T-helper 2 cell (primary cell): ENCODE measurements at regions not wholly inside any gene's neighbourhood (a gene's known extent, or its start where the extent isn't known, plus 50 kb on each side); places are given as distances from the start of the nearest gene placed in this dataset.

ENCODE experiments used
- DNase-seq, 5 experiments: peaks; one replicate each; pipeline versions ENCODE4 v3.0.0 to v3.0.0-alpha.2; 2012 to 2022

DNA sequence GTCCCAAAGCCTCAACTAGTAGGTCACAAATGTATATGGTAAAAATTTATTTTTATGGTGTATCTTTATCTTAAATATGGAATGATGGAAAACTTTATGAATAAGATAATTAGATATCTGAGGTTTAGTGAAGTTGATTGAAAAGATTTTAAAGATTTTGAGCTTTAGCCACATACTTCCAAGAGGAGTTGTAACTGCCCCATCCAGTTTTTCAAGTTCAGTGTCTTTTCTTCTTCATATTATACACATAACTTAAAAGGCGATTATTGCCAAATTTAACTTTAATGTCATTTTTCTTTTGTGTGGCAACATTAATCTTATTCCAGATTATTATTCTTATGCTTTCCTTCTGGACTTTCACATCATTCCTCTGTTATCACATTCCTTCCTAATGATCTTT, 266.4 kb downstream of the TINAG start:
- no peak for DNase-seq

DNA sequence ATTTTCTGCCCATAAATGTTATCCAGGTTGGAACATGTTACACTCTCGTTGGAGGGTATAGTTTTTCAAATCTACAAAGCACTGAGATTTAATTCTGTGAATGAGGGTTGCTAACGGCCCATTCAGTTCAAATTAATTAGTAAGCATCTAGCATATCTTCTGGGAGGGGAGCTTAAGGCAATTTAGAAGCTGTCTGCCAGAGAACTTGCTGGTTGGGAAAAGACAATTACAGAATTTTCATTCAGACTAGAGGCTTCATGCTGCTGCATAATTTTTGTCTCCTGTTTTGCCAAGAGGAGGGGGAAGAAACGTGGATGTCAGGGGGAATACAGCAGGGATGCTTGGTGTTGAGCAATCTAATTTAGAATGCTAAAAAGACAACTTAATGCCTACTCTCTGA, 268.3 kb upstream of the FAM83B start:
- no peak for DNase-seq

GRCh38 chr6:54579011-54579410, 267.6 kb upstream of the FAM83B start:
- DNase-seq: no peak

DNA sequence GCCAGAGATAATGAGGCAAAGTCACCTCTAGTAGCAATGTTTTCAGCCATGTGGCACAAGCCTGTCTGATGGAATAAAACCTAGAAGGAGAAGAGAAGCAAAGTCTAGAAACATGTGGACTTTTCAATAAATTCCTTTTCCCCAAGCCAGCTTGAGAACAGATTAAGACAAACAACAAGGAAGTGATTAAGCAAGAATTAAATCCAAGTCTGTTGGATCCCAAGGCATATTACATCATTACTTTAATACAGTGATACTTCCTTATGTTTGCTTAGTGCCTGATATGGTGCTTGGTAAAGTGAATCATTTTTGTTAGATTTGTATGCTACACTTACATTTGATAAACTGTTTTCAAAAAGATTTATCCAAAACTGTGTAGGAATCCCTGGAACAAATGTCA, 260.3 kb upstream of the FAM83B start:
- DNase-seq: no peak

DNA sequence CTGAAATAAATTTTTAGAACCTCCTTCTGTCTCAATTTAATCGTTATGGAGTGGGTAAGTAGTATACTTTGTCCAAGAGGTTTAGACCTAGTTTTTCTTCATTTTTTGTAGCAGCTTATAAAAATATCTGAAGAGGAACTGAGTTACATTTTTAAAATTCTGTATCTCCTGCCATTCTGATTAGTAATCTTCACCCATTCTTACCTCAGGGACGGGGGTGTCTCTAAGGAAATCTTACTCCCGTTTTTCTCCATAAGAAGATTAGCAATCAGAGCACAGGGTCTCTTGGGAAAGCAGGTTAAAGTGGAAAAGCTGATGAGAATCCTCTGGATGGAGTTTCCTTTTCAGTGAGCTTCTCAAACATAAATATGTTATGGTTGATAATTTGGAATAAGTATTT, 259.3 kb upstream of the FAM83B start:
- no peak for DNase-seq

- DNase-seq: no peak
These were observed 258.4 kb upstream of the FAM83B start for GRCh38 chr6:54588176-54588575.

GRCh38 chr6:54595844-54596243, 250.7 kb upstream of the FAM83B start:
- DNase-seq: no peak

DNA sequence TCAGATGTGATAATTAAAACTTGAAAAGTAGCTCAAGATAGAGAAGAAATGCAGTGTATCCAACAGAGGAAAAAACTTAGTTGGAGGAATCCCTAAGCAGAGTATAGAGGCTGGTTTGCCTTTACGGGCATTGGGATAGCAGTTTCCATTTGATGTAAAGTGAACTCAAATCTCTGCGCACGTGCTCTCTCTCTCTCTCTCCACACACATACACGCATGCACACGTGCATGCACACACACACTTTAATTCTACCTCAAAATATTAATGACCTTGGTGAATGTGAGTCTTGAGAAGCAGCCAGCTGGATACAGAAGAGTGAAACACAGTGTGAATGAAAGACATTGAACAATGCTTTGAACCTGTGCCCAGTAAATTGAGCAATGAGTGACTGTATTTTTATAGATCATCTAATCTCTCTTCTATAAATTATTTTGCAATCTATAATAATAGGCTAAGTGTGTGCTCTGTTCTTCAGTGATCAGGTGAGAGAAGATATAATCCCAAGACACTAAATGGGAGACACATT, 247.7 kb upstream of the FAM83B start:
- DNase-seq: no peak

GRCh38 chr6:54601600-54602300, 244.8 kb upstream of the FAM83B start:
- DNase-seq: no peak

- DNase-seq: no peak
These were observed 244.0 kb upstream of the FAM83B start for GRCh38 chr6:54602591-54602990.

DNA sequence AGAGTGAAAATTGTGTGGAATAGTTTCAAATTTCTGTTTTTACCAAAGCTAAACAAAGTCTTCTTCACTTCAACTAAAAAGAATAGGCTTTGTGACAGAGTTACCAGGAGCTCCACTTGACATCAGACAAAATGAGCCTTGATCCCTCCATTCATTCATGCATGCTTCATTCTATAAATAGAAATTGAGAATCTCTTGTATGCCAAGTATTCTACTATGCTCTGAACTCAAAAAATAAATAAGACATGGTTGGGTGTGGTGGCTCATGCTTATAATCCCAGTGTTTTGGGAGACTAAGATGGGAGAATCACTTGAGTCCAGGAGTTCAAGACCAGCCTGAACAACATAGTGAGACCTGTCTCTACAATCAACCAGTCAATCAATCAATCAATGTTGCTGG, 236.6 kb upstream of the FAM83B start:
- no peak for DNase-seq

GRCh38 chr6:54613596-54613995, 233.0 kb upstream of the FAM83B start:
- no peak for DNase-seq

DNA sequence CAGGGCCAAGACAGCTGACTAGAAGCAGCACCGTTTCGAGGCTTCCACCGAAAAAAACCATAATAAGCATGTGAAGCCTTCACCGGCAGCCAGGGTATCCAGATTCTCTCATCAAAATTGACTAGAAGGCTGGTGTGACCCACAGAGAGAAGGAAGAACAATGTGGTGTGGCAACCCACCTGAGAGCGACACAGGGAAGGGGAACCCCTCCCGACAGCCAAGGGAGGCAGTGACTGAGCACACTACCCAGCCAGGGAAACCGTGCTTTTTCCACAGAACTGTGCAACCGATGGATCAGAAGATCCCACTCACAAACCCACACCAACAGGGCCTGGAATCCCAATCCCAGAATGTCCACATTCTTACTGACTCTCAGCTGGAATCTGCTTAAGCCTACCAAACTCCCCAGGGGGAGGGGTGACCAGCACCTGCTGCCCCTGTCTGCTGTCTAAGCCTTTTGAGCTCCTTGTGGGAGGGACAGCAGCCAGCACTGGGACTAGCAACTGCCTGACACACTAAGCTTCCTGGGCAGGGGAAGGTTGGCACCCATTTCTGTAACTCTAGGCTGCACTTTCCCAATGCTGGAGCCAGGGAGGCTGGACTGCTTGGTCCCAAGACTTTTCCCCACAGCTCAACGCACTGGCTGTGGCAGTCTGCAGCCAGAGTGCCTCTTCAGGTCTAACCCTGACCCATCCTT, 231.9 kb upstream of the FAM83B start:
- no peak for DNase-seq

DNA sequence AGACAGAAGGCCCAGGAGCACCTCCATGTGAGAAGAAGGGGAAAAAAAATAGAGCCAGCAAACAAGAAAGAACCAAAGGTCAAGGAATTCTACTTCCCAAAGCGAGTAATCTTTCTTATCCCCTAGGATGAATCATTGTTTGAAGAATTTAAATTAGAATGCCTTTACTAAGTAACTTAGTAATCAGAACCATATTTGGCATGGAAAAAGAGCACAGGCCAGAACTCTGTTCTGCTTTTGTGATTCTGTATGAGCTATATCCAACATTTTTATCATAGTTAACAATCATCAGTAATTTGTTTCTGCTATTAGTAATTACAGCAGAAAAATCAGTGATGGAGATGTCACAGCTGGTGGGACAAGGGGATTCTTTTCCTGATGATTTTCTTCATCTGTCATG, 228.8 kb upstream of the FAM83B start:
- no peak for DNase-seq

DNA sequence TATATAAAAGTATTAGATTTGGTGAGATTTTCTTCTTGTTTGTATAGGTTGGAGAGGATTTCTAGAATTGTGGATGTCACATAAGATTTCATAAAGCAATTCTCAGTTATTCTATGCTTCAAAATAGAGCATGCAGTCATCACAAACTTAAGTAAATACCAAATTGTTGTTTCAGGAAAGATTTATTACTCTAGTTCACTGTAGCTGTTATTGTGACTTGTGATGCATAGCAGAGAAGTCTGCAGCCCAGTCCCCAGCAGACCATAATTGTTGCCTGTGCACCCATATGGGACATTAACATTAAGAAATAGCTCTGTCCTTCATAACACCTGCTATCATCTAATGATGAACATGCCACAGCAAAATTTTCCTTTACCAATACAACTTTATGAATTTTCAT, 228.0 kb upstream of the FAM83B start:
- no peak for DNase-seq

- DNase-seq: no peak
These were observed 227.5 kb upstream of the FAM83B start for GRCh38 chr6:54619102-54619501.

DNA sequence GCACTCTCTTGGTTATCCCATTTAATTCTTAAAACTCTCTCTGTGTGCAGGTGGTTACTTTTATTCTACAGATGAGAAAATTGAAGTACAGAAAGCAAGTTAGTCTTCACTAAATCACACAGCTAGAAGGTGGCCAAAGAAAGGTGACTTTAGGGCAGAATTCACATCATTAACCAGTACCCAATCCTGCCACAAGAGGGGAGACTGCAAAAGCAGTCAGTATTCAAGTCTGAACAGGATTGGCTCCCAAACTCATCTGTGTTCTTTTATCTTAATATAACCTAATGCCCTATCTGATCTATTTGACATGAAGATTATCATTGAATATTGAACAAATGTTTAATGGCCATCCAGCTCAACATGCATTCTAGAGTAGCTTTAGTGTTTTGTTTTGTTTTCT, 225.3 kb upstream of the FAM83B start:
- no peak for DNase-seq

DNA sequence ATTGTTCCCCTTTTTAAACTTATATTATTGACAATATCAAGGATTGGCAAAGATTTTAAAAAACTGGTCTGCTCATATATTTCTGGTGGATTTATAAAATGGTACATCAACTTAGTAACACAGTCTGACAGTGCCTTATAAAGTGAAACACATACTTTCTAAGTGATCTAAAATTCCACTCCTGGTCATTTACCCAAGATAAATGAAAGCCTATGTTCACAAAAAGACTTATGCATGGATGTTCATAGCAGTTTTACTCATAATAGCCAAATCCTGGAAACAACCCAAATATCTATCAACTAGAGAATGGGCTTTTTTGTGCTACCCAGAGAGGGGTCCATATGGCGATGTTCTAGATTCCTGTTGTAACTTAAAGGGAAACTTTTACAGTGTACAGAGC, 222.4 kb upstream of the FAM83B start:
- DNase-seq: no peak

DNA sequence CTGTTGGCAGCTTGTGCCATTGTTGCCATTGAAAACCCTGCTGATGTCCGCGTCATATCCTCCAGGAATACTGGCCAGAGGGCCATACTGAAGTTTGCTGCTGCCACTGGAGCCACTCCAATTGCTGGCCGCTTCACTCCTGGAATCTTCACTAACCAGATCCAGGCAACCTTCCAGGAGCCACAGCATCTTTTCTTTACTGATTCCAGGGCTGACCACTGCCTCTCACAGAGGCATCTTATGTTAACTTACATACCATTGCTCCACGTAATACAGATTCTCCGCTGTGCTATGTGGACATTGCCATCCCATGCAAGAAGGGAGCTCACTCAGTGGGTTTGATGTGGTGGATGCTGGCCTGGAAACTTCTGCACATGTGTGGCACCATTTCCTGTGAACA, 221.8 kb upstream of the FAM83B start:
- DNase-seq: no peak

- DNase-seq: no peak
These were observed 217.4 kb upstream of the FAM83B start for GRCh38 chr6:54629131-54629530.

DNA sequence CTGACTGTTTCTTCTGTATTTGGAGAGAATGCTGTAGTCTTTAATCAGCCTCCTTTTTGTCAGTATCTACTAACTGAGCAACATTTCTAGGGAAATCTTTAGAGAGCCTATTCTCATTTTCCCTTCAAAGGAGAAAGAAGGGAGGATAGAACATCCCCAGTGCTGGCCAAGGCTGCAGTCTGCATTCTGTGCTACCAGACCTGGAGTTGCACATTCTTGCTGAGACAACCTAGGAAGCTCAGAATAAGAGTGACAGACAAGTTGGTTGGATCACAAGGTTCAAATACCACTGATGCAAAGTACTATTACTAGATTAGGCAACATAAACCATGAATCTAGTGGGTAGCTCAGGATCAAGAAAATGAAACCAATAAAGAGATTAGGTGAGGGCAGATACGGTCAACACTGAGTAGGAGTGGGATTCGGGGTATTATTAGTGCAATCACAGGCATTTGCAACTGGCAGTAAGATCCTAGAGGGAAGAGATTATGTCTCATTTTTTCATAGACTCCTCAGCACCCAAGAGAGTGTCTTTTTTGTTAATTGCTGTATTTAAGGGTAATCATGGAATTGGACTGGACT, 213.5 kb upstream of the FAM83B start:
- no peak for DNase-seq

GRCh38 chr6:54633601-54634000, 213.0 kb upstream of the FAM83B start:
- no peak for DNase-seq

DNA sequence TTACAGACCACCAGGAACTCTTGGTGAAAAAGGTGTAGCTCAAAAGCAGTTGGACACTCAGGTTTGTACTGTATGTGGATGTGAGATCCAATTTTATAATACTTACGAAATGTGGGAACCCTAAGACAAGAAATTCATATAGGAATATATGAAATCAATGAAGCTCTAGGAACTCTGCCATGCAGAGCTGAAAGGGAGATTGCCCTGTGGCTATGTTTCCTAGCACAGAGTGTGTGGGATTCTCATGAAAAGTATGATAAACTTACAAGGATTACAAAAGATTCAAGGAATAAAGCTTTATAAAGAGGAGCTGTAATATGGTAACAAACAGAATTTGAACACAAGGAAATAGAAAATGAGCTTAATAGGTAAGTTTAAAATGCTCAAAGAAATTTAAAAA, 205.7 kb upstream of the FAM83B start:
- no peak for DNase-seq
